WTC11 (cell line): ENCODE measurements at regions not wholly inside any gene's neighbourhood (a gene's known extent, or its start where the extent isn't known, plus 50 kb on each side); places are given as distances from the start of the nearest gene placed in this dataset.

Experiments
- ATAC-seq: fragments of 200-7000 bp; cut with Tn5 transposase; 2 replicates; pipeline ENCODE4 v1.10.0; 2021; ENCODE audit warnings: mild to moderate bottlenecking, moderate library complexity
- CTCF ChIA-PET: fragments of 300-600 bp; sonication (Branson Sonifier 250); formaldehyde crosslinking; loops from one replicate; lab custom pipeline; 2021; ENCODE audit warnings: antibody characterized with exemption; lab: Charles Lee
- POLR2A ChIA-PET: fragments of 350-600 bp; sonication (Branson Sonifier 250); formaldehyde crosslinking; loops from one replicate; lab custom pipeline; 2021; ENCODE audit warnings: antibody characterized with exemption; lab: Charles Lee
- DNase-seq: peaks from one replicate; pipeline ENCODE4 v3.0.0; 2021; ENCODE audit warnings: low spot score
- H3K27ac Mint-ChIP-seq: 2 replicates; pipeline ENCODE4 v1.8.0; 2021; ENCODE audit warnings: mixed read lengths
- H3K27me3 Mint-ChIP-seq: 2 replicates; pipeline ENCODE4 v1.8.0; 2021; ENCODE audit warnings: low read depth, mild to moderate bottlenecking, moderate library complexity, mixed read lengths
- H3K36me3 Mint-ChIP-seq: 2 replicates; pipeline ENCODE4 v1.8.0; 2021; ENCODE audit warnings: mixed read lengths
- H3K4me1 Mint-ChIP-seq: 2 replicates; pipeline ENCODE4 v1.8.0; 2022; ENCODE audit warnings: mixed read lengths
- H3K4me3 Mint-ChIP-seq: 2 replicates; pipeline ENCODE4 v1.8.0; 2021; ENCODE audit warnings: mild to moderate bottlenecking, moderate library complexity, mixed read lengths
- H3K9me3 Mint-ChIP-seq: 2 replicates; pipeline ENCODE4 v1.8.0; 2021; ENCODE audit warnings: mixed read lengths
- ATF1 ChIP-seq: sonication (generic); formaldehyde crosslinking; IDR thresholded peaks from 2 replicates; pipeline ENCODE4 v1.8.1; 2023; ENCODE audit warnings: mild to moderate bottlenecking, moderate library complexity, missing genetic modification reagents
- EMX1 ChIP-seq: fragments of 250-450 bp; sonication (Bioruptor Pico); IDR thresholded peaks from 2 replicates; pipeline ENCODE4 v1.8.0; 2021; ENCODE audit warnings: mild to moderate bottlenecking
- ESRRA ChIP-seq: sonication (generic); formaldehyde crosslinking; IDR thresholded peaks from 2 replicates; pipeline ENCODE4 v1.8.1; 2022; ENCODE audit warnings: mild to moderate bottlenecking, missing genetic modification reagents, borderline replicate concordance
- GTF2I ChIP-seq: fragments of 250-450 bp; sonication (Bioruptor Pico); conservative IDR thresholded peaks from 2 replicates; pipeline ENCODE4 v1.4.0; 2021; ENCODE audit warnings: mild to moderate bottlenecking
- NR3C1 ChIP-seq: sonication (generic); formaldehyde crosslinking; conservative IDR thresholded peaks from 2 replicates; pipeline ENCODE4 v1.8.1; 2023; ENCODE audit warnings: low read depth, mild to moderate bottlenecking, missing genetic modification reagents
- PRRX2 ChIP-seq: fragments of 250-450 bp; sonication (Bioruptor Pico); IDR thresholded peaks from 2 replicates; pipeline ENCODE4 v1.8.0; 2021; ENCODE audit warnings: mild to moderate bottlenecking
- SMAD4 ChIP-seq: sonication (generic); formaldehyde crosslinking; IDR thresholded peaks from 2 replicates; pipeline ENCODE4 v1.8.0; 2022; ENCODE audit warnings: mild to moderate bottlenecking, missing genetic modification reagents
- ZBTB21 ChIP-seq: sonication (generic); formaldehyde crosslinking; IDR thresholded peaks from 2 replicates; pipeline ENCODE4 v1.8.1; 2023; ENCODE audit warnings: mild to moderate bottlenecking, missing genetic modification reagents, borderline replicate concordance
- ZNF121 ChIP-seq: sonication (generic); formaldehyde crosslinking; IDR thresholded peaks from 2 replicates; pipeline ENCODE4 v1.8.0; 2023; ENCODE audit warnings: missing genetic modification reagents
- ZNF219 ChIP-seq: sonication (generic); formaldehyde crosslinking; IDR thresholded peaks from 2 replicates; pipeline ENCODE4 v1.8.0; 2023; ENCODE audit warnings: missing genetic modification reagents, mild to moderate bottlenecking, borderline replicate concordance
- ZNF263 ChIP-seq: sonication (generic); formaldehyde crosslinking; IDR thresholded peaks from 2 replicates; pipeline ENCODE4 v1.8.1; 2022; ENCODE audit warnings: low read depth, mild to moderate bottlenecking, moderate library complexity, missing genetic modification reagents
- TF ChIP-seq, protein P1 (sequence below): fragments of 250-450 bp; sonication (Bioruptor Pico); IDR thresholded peaks from 2 replicates; pipeline ENCODE4 v1.9.0; 2021; ENCODE audit warnings: mild to moderate bottlenecking
- TF ChIP-seq, protein P2 (sequence below): sonication (generic); formaldehyde crosslinking; IDR thresholded peaks from 2 replicates; pipeline ENCODE4 v1.8.0; 2022; ENCODE audit warnings: mild to moderate bottlenecking, missing genetic modification reagents
- TF ChIP-seq, protein P3 (sequence below): sonication (generic); formaldehyde crosslinking; IDR thresholded peaks from 2 replicates; pipeline ENCODE4 v1.8.1; 2022; ENCODE audit warnings: low read depth, missing genetic modification reagents, borderline replicate concordance
- TF ChIP-seq, protein P4 (sequence below): sonication (generic); formaldehyde crosslinking; IDR thresholded peaks from 2 replicates; pipeline ENCODE4 v1.8.1; 2023; ENCODE audit warnings: mild to moderate bottlenecking, missing genetic modification reagents, moderate library complexity
- TF ChIP-seq, protein P5 (sequence below): sonication (generic); formaldehyde crosslinking; IDR thresholded peaks from 2 replicates; pipeline ENCODE4 v1.8.0; 2022; ENCODE audit warnings: mild to moderate bottlenecking, missing genetic modification reagents
- TF ChIP-seq, protein P6 (sequence below): sonication (generic); formaldehyde crosslinking; IDR thresholded peaks from 2 replicates; pipeline ENCODE4 v1.8.1; 2022; ENCODE audit warnings: low read depth, mild to moderate bottlenecking, moderate library complexity, missing genetic modification reagents, borderline replicate concordance
- TF ChIP-seq, protein P7 (sequence below): sonication (generic); formaldehyde crosslinking; IDR thresholded peaks from 2 replicates; pipeline ENCODE4 v1.8.1; 2022; ENCODE audit warnings: mild to moderate bottlenecking, moderate library complexity, missing genetic modification reagents

DNA sequence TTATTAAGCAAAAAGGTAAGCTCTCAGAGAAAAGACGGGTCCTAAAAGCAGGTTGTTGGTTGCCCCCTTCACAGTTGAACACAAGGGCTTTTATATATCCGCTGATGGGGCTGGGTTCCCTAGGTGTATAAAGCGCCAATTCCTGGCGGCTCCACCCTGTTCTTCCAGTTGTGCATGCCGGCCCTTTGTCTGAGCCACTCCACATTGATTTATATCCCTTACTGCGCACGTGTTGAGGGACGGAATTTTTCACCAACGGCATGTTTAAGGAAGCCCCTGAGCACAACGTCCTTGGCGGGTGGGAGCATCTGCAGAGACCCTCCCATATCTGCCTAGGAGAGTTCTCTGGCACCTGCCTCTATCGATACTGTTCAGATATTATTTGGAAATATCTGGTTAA, 135.7 kb downstream of the DTHD1 start:
- no peak overlapping the region for H3K27ac Mint-ChIP-seq
- no peaks in the 10 kb centered on the region for H3K9me3 Mint-ChIP-seq
- ChIA-PET CTCF (no interaction called here), POLR2A (no interaction called here)
- H3K4me1 Mint-ChIP-seq = peaks cover 5% of the 10 kb centered on the region
- no peak for ATAC-seq
- no peak for TF ChIP-seq ATF1 (CRISPR knock-in tag)
- TF ChIP-seq GTF2I = no peak
- TF ChIP-seq, protein P1, sequence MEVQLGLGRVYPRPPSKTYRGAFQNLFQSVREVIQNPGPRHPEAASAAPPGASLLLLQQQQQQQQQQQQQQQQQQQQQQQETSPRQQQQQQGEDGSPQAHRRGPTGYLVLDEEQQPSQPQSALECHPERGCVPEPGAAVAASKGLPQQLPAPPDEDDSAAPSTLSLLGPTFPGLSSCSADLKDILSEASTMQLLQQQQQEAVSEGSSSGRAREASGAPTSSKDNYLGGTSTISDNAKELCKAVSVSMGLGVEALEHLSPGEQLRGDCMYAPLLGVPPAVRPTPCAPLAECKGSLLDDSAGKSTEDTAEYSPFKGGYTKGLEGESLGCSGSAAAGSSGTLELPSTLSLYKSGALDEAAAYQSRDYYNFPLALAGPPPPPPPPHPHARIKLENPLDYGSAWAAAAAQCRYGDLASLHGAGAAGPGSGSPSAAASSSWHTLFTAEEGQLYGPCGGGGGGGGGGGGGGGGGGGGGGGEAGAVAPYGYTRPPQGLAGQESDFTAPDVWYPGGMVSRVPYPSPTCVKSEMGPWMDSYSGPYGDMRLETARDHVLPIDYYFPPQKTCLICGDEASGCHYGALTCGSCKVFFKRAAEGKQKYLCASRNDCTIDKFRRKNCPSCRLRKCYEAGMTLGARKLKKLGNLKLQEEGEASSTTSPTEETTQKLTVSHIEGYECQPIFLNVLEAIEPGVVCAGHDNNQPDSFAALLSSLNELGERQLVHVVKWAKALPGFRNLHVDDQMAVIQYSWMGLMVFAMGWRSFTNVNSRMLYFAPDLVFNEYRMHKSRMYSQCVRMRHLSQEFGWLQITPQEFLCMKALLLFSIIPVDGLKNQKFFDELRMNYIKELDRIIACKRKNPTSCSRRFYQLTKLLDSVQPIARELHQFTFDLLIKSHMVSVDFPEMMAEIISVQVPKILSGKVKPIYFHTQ (CRISPR knock-in tag) = no peak
- no peak for TF ChIP-seq ZBTB21 (CRISPR knock-in tag)
- no peak for TF ChIP-seq PRRX2
- TF ChIP-seq SMAD4 (CRISPR knock-in tag) = no peak
- no peak for TF ChIP-seq EMX1 (CRISPR knock-in tag)
- TF ChIP-seq, protein P2, sequence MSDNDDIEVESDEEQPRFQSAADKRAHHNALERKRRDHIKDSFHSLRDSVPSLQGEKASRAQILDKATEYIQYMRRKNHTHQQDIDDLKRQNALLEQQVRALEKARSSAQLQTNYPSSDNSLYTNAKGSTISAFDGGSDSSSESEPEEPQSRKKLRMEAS (CRISPR knock-in tag) = no peak
- TF ChIP-seq, protein P3, sequence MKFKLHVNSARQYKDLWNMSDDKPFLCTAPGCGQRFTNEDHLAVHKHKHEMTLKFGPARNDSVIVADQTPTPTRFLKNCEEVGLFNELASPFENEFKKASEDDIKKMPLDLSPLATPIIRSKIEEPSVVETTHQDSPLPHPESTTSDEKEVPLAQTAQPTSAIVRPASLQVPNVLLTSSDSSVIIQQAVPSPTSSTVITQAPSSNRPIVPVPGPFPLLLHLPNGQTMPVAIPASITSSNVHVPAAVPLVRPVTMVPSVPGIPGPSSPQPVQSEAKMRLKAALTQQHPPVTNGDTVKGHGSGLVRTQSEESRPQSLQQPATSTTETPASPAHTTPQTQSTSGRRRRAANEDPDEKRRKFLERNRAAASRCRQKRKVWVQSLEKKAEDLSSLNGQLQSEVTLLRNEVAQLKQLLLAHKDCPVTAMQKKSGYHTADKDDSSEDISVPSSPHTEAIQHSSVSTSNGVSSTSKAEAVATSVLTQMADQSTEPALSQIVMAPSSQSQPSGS (CRISPR knock-in tag) = no peak
- no peak for TF ChIP-seq ZNF219 (CRISPR knock-in tag)
- TF ChIP-seq ESRRA (CRISPR knock-in tag) = no peak
- TF ChIP-seq ZNF263 = no peak
- TF ChIP-seq, protein P4, sequence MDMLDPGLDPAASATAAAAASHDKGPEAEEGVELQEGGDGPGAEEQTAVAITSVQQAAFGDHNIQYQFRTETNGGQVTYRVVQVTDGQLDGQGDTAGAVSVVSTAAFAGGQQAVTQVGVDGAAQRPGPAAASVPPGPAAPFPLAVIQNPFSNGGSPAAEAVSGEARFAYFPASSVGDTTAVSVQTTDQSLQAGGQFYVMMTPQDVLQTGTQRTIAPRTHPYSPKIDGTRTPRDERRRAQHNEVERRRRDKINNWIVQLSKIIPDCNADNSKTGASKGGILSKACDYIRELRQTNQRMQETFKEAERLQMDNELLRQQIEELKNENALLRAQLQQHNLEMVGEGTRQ (CRISPR knock-in tag) = no peak
- TF ChIP-seq, protein P5, sequence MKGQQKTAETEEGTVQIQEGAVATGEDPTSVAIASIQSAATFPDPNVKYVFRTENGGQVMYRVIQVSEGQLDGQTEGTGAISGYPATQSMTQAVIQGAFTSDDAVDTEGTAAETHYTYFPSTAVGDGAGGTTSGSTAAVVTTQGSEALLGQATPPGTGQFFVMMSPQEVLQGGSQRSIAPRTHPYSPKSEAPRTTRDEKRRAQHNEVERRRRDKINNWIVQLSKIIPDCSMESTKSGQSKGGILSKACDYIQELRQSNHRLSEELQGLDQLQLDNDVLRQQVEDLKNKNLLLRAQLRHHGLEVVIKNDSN (CRISPR knock-in tag) = no peak
- TF ChIP-seq NR3C1 (CRISPR knock-in tag) = no peak
- TF ChIP-seq, protein P6, sequence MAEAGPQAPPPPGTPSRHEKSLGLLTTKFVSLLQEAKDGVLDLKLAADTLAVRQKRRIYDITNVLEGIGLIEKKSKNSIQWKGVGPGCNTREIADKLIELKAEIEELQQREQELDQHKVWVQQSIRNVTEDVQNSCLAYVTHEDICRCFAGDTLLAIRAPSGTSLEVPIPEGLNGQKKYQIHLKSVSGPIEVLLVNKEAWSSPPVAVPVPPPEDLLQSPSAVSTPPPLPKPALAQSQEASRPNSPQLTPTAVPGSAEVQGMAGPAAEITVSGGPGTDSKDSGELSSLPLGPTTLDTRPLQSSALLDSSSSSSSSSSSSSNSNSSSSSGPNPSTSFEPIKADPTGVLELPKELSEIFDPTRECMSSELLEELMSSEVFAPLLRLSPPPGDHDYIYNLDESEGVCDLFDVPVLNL (CRISPR knock-in tag) = no peak
- no peak for TF ChIP-seq ZNF121 (CRISPR knock-in tag)
- TF ChIP-seq, protein P7, sequence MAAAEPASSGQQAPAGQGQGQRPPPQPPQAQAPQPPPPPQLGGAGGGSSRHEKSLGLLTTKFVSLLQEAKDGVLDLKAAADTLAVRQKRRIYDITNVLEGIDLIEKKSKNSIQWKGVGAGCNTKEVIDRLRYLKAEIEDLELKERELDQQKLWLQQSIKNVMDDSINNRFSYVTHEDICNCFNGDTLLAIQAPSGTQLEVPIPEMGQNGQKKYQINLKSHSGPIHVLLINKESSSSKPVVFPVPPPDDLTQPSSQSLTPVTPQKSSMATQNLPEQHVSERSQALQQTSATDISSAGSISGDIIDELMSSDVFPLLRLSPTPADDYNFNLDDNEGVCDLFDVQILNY (CRISPR knock-in tag) = no peak
- DNase-seq = no peak
- H3K36me3 Mint-ChIP-seq = no peaks in the 10 kb centered on the region
- no peaks in the 10 kb centered on the region for H3K27me3 Mint-ChIP-seq
- H3K4me3 Mint-ChIP-seq = no peak overlapping the region
